Thyroid gland (tissue), 4 donors: ENCODE measurements at regions not wholly inside any gene's neighbourhood (a gene's known extent, or its start where the extent isn't known, plus 50 kb on each side); places are given as distances from the start of the nearest gene placed in this dataset.

Experiments used
- POLR2A ChIP-seq, 2 donors: fragments of 450-650 bp; IDR thresholded peaks; one replicate each; pipeline ENCODE4 v1.6.1; 2017; ENCODE audit warnings: antibody characterized with exemption in 2 of 2, mild to moderate bottlenecking in 2 of 2, moderate library complexity in 1 of 2
- TF ChIP-seq, protein P1 (sequence below), 6 experiments: fragments of 200-600 bp in 3 of 6; fragments of 450-650 bp in 3 of 6; sonication (generic) in 3 of 6; IDR thresholded peaks; one replicate each; pipeline ENCODE4 v1.5.1; 2016 to 2019; ENCODE audit warnings: antibody characterized with exemption in 6 of 6, mild to moderate bottlenecking in 2 of 6, inconsistent platforms in 1 of 6, moderate library complexity in 1 of 6

DNA sequence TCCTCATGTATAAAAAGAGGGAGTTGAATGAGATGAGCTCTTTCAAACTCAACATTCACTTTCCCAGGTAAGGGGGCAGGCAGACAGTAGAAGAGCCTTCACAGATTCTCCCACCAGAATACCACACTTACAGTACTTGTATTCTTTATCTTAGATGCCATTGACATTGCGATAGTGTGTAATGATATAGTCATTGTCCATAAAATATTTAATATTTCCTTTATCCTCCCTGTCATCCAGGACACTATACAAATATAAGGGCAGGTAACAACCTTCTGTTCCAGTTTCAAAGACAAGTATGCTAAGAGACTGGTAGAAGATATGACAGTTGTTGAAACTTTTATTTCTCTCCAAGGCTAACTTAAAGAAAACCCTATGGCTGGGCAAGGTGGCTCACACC is 56.5 kb upstream of the MTF2 start:
- TF ChIP-seq, protein P1, sequence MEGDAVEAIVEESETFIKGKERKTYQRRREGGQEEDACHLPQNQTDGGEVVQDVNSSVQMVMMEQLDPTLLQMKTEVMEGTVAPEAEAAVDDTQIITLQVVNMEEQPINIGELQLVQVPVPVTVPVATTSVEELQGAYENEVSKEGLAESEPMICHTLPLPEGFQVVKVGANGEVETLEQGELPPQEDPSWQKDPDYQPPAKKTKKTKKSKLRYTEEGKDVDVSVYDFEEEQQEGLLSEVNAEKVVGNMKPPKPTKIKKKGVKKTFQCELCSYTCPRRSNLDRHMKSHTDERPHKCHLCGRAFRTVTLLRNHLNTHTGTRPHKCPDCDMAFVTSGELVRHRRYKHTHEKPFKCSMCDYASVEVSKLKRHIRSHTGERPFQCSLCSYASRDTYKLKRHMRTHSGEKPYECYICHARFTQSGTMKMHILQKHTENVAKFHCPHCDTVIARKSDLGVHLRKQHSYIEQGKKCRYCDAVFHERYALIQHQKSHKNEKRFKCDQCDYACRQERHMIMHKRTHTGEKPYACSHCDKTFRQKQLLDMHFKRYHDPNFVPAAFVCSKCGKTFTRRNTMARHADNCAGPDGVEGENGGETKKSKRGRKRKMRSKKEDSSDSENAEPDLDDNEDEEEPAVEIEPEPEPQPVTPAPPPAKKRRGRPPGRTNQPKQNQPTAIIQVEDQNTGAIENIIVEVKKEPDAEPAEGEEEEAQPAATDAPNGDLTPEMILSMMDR (IDR thresholded peaks at IDR 0.05): no peak
- no peak for TF ChIP-seq POLR2A (IDR thresholded peaks at IDR 0.05)
